Stimulated activated naive B cell treated with anti-CD40 and anti-IgM and Interleukin-4, amounts not matched to agents 10 μg/mL and 1 μg/mL and 100 μg/mL, for 72 hours (primary cell): ENCODE measurements at regions not wholly inside any gene's neighbourhood (a gene's known extent, or its start where the extent isn't known, plus 50 kb on each side); places are given as distances from the start of the nearest gene placed in this dataset.
A peak's percentile ranks its signal among the peaks of the same experiment; 100 is the strongest.

Experiments
- ATAC-seq, 2 donors: fragments of 150-1000 bp; cut with Tn5 transposase; replicated peaks; 2 replicates each; pipeline ENCODE4 v1.10.0; 2021; ENCODE audit warnings: moderate library complexity in 1 of 2
- DNase-seq: peaks from one replicate; pipeline ENCODE4 v3.0.0; 2021
- H3K27ac Mint-ChIP-seq: one replicate; pipeline ENCODE4 v1.8.0; 2022; ENCODE audit warnings: mild to moderate bottlenecking, mixed read lengths
- H3K27me3 Mint-ChIP-seq, 2 donors: one replicate each; pipeline ENCODE4 v1.8.0; 2022; ENCODE audit warnings: mixed read lengths in 2 of 2
- H3K36me3 Mint-ChIP-seq, 2 donors: one replicate each; pipeline ENCODE4 v1.8.0; 2022; ENCODE audit warnings: mixed read lengths in 2 of 2, mild to moderate bottlenecking in 1 of 2
- H3K4me1 Mint-ChIP-seq, 2 donors: one replicate each; pipeline ENCODE4 v1.8.0; 2022; ENCODE audit warnings: mixed read lengths in 2 of 2, mild to moderate bottlenecking in 1 of 2
- H3K4me3 Mint-ChIP-seq, 2 donors: one replicate each; pipeline ENCODE4 v1.8.0; 2022; ENCODE audit warnings: mild to moderate bottlenecking in 2 of 2, mixed read lengths in 2 of 2, moderate library complexity in 1 of 2
- H3K9me3 Mint-ChIP-seq, 2 donors: one replicate each; pipeline ENCODE4 v1.8.0; 2022; ENCODE audit warnings: mixed read lengths in 2 of 2, mild to moderate bottlenecking in 1 of 2

- ATAC-seq (no peak), DNase-seq (no peak)
- Mint-ChIP-seq H3K27ac (no peak overlapping the region), H3K36me3 (no peaks in the 10 kb centered on the region), H3K4me3 (no peak overlapping the region), H3K9me3 (no peaks in the 10 kb centered on the region), H3K27me3 (peaks cover 9% of the 10 kb centered on the region in 2 donors), H3K4me1 (no peaks in the 10 kb centered on the region)
These were observed 142.5 kb downstream of the IL20RB start for GRCh38 chr3:137100326-137100725.

- Mint-ChIP-seq H3K36me3 (no peaks in the 10 kb centered on the region), H3K27me3 (peaks cover 4 to 10% of the 10 kb centered on the region in 2 donors), H3K9me3 (no peaks in the 10 kb centered on the region), H3K4me1 (no peaks in the 10 kb centered on the region), H3K27ac (no peak overlapping the region), H3K4me3 (no peak overlapping the region)
- ATAC-seq (no peak), DNase-seq (no peak)
These were observed 146.0 kb downstream of the IL20RB start for GRCh38 chr3:137103739-137104138.

- H3K9me3 Mint-ChIP-seq, result no peaks in the 10 kb centered on the region
- no peak overlapping the region for H3K4me3 Mint-ChIP-seq
- peaks cover 4 to 11% of the 10 kb centered on the region in 2 donors for H3K27me3 Mint-ChIP-seq
- peak; percentile 71 to 75 for ATAC-seq
- no peaks in the 10 kb centered on the region for H3K36me3 Mint-ChIP-seq
- DNase-seq, result no peak
- no peaks in the 10 kb centered on the region for H3K4me1 Mint-ChIP-seq
- no peak overlapping the region for H3K27ac Mint-ChIP-seq
These were observed 147.6 kb downstream of the IL20RB start for GRCh38 chr3:137105277-137105977.

- Mint-ChIP-seq H3K4me1 (no peaks in the 10 kb centered on the region), H3K9me3 (no peaks in the 10 kb centered on the region), H3K4me3 (no peak overlapping the region), H3K27ac (no peak overlapping the region), H3K36me3 (no peaks in the 10 kb centered on the region), H3K27me3 (peaks cover 4 to 11% of the 10 kb centered on the region in 2 donors)
- DNase-seq, result no peak
- ATAC-seq, result no peak
These were observed 148.9 kb downstream of the IL20RB start for GRCh38 chr3:137106612-137107240.

GRCh38 chr3:137108699-137109440, 151.1 kb downstream of the IL20RB start:
- Mint-ChIP-seq H3K27ac (no peak overlapping the region), H3K36me3 (no peaks in the 10 kb centered on the region), H3K9me3 (no peaks in the 10 kb centered on the region), H3K4me1 (no peaks in the 10 kb centered on the region), H3K4me3 (no peak overlapping the region), H3K27me3 (peaks cover 4 to 11% of the 10 kb centered on the region in 2 donors)
- ATAC-seq (no peak), DNase-seq (no peak)

GRCh38 chr3:137110392-137110996, 152.7 kb downstream of the IL20RB start:
- ATAC-seq, result peak; percentile 48 to 57

GRCh38 chr3:137111497-137111896, 153.7 kb downstream of the IL20RB start:
- Mint-ChIP-seq H3K4me1 (no peaks in the 10 kb centered on the region), H3K9me3 (no peaks in the 10 kb centered on the region), H3K27me3 (peaks cover 5 to 11% of the 10 kb centered on the region in 2 donors), H3K4me3 (no peak overlapping the region), H3K27ac (no peak overlapping the region), H3K36me3 (no peaks in the 10 kb centered on the region)
- no peak for ATAC-seq
- no peak for DNase-seq

More at GRCh38 chr3:137110392-137110996, 152.7 kb downstream of the IL20RB start:
- DNase-seq, result no peak
- H3K27me3 Mint-ChIP-seq, result peaks cover 4 to 11% of the 10 kb centered on the region in 2 donors
- H3K4me3 Mint-ChIP-seq, result no peak overlapping the region
- no peaks in the 10 kb centered on the region for H3K4me1 Mint-ChIP-seq
- H3K36me3 Mint-ChIP-seq, result no peaks in the 10 kb centered on the region
- H3K27ac Mint-ChIP-seq, result no peak overlapping the region
- H3K9me3 Mint-ChIP-seq, result no peaks in the 10 kb centered on the region

GRCh38 chr3:137116619-137117018, 158.8 kb downstream of the IL20RB start:
- Mint-ChIP-seq H3K36me3 (no peaks in the 10 kb centered on the region), H3K4me1 (no peaks in the 10 kb centered on the region), H3K27ac (no peak overlapping the region), H3K9me3 (no peaks in the 10 kb centered on the region), H3K27me3 (peaks cover 15 to 23% of the 10 kb centered on the region in 2 donors), H3K4me3 (no peak overlapping the region)
- ATAC-seq (no peak), DNase-seq (no peak)

GRCh38 chr3:137121704-137122314, 164.0 kb downstream of the IL20RB start:
- Mint-ChIP-seq H3K36me3 (no peaks in the 10 kb centered on the region), H3K4me1 (no peaks in the 10 kb centered on the region), H3K27ac (no peak overlapping the region), H3K9me3 (no peaks in the 10 kb centered on the region), H3K4me3 (no peak overlapping the region), H3K27me3 (peaks cover 22 to 26% of the 10 kb centered on the region in 2 donors)
- ATAC-seq, result peak; percentile 45 to 56
- no peak for DNase-seq

GRCh38 chr3:137131081-137131480, 173.3 kb downstream of the IL20RB start:
- ATAC-seq (no peak), DNase-seq (no peak)
- H3K4me1 Mint-ChIP-seq, result no peaks in the 10 kb centered on the region
- H3K9me3 Mint-ChIP-seq, result no peaks in the 10 kb centered on the region
- H3K36me3 Mint-ChIP-seq, result no peaks in the 10 kb centered on the region
- no peak overlapping the region for H3K27ac Mint-ChIP-seq
- peaks cover 8 to 21% of the 10 kb centered on the region in 2 donors for H3K27me3 Mint-ChIP-seq
- H3K4me3 Mint-ChIP-seq, result no peak overlapping the region

GRCh38 chr3:137134431-137134830, 176.6 kb downstream of the IL20RB start:
- H3K27ac Mint-ChIP-seq, result no peak overlapping the region
- no peaks in the 10 kb centered on the region for H3K36me3 Mint-ChIP-seq
- DNase-seq (no peak), ATAC-seq (no peak)
- no peaks in the 10 kb centered on the region for H3K9me3 Mint-ChIP-seq
- no peak overlapping the region for H3K4me3 Mint-ChIP-seq
- H3K27me3 Mint-ChIP-seq, result peaks cover 8 to 24% of the 10 kb centered on the region in 2 donors
- H3K4me1 Mint-ChIP-seq, result no peaks in the 10 kb centered on the region

GRCh38 chr3:137148406-137148805, 190.6 kb downstream of the IL20RB start:
- H3K27me3 Mint-ChIP-seq, result peaks cover 0 to 9% of the 10 kb centered on the region in 2 donors

GRCh38 chr3:137148917-137149316, 191.1 kb downstream of the IL20RB start:
- H3K4me1 Mint-ChIP-seq, result no peaks in the 10 kb centered on the region
- no peaks in the 10 kb centered on the region for H3K9me3 Mint-ChIP-seq
- ATAC-seq (no peak), DNase-seq (no peak)
- no peaks in the 10 kb centered on the region for H3K36me3 Mint-ChIP-seq
- no peak overlapping the region for H3K27ac Mint-ChIP-seq
- H3K4me3 Mint-ChIP-seq, result no peak overlapping the region
- H3K27me3 Mint-ChIP-seq, result peaks cover 0 to 9% of the 10 kb centered on the region in 2 donors

More at GRCh38 chr3:137148406-137148805, 190.6 kb downstream of the IL20RB start:
- H3K4me1 Mint-ChIP-seq, result no peaks in the 10 kb centered on the region
- DNase-seq (no peak), ATAC-seq (no peak)
- H3K9me3 Mint-ChIP-seq, result no peaks in the 10 kb centered on the region
- no peak overlapping the region for H3K4me3 Mint-ChIP-seq
- H3K36me3 Mint-ChIP-seq, result no peaks in the 10 kb centered on the region
- no peak overlapping the region for H3K27ac Mint-ChIP-seq

GRCh38 chr3:137150825-137151224, 193.0 kb downstream of the IL20RB start:
- H3K9me3 Mint-ChIP-seq, result no peaks in the 10 kb centered on the region
- no peak overlapping the region for H3K4me3 Mint-ChIP-seq
- ATAC-seq (no peak), DNase-seq (no peak)
- no peak overlapping the region for H3K27ac Mint-ChIP-seq
- peaks cover 0 to 5% of the 10 kb centered on the region in 2 donors for H3K27me3 Mint-ChIP-seq
- no peaks in the 10 kb centered on the region for H3K36me3 Mint-ChIP-seq
- H3K4me1 Mint-ChIP-seq, result no peaks in the 10 kb centered on the region
